ENCODE measurements at regions not wholly inside any gene's neighbourhood (a gene's known extent, or its start where the extent isn't known, plus 50 kb on each side); places are given as distances from the start of the nearest gene placed in this dataset.

DNA sequence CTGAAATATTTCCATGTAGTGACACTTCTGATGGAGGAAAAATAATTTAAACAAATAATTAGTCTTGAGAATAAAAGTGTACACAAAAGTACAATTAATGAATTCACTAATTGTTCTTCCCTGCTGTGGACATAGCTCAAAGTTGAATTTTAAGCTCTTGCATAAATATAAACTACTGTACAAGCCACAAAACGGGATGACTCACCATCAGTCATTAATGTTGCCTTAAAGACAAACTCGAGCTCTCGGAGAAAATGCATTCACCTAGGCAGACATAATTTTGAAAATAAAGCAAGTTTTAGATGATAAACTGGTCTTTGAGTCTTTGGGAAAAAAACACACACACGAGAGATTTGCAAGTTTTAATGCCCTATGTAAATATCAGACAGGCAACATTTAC is 436.4 kb downstream of the ZNF521 start (continued):
- TF ChIP-seq, protein P1, sequence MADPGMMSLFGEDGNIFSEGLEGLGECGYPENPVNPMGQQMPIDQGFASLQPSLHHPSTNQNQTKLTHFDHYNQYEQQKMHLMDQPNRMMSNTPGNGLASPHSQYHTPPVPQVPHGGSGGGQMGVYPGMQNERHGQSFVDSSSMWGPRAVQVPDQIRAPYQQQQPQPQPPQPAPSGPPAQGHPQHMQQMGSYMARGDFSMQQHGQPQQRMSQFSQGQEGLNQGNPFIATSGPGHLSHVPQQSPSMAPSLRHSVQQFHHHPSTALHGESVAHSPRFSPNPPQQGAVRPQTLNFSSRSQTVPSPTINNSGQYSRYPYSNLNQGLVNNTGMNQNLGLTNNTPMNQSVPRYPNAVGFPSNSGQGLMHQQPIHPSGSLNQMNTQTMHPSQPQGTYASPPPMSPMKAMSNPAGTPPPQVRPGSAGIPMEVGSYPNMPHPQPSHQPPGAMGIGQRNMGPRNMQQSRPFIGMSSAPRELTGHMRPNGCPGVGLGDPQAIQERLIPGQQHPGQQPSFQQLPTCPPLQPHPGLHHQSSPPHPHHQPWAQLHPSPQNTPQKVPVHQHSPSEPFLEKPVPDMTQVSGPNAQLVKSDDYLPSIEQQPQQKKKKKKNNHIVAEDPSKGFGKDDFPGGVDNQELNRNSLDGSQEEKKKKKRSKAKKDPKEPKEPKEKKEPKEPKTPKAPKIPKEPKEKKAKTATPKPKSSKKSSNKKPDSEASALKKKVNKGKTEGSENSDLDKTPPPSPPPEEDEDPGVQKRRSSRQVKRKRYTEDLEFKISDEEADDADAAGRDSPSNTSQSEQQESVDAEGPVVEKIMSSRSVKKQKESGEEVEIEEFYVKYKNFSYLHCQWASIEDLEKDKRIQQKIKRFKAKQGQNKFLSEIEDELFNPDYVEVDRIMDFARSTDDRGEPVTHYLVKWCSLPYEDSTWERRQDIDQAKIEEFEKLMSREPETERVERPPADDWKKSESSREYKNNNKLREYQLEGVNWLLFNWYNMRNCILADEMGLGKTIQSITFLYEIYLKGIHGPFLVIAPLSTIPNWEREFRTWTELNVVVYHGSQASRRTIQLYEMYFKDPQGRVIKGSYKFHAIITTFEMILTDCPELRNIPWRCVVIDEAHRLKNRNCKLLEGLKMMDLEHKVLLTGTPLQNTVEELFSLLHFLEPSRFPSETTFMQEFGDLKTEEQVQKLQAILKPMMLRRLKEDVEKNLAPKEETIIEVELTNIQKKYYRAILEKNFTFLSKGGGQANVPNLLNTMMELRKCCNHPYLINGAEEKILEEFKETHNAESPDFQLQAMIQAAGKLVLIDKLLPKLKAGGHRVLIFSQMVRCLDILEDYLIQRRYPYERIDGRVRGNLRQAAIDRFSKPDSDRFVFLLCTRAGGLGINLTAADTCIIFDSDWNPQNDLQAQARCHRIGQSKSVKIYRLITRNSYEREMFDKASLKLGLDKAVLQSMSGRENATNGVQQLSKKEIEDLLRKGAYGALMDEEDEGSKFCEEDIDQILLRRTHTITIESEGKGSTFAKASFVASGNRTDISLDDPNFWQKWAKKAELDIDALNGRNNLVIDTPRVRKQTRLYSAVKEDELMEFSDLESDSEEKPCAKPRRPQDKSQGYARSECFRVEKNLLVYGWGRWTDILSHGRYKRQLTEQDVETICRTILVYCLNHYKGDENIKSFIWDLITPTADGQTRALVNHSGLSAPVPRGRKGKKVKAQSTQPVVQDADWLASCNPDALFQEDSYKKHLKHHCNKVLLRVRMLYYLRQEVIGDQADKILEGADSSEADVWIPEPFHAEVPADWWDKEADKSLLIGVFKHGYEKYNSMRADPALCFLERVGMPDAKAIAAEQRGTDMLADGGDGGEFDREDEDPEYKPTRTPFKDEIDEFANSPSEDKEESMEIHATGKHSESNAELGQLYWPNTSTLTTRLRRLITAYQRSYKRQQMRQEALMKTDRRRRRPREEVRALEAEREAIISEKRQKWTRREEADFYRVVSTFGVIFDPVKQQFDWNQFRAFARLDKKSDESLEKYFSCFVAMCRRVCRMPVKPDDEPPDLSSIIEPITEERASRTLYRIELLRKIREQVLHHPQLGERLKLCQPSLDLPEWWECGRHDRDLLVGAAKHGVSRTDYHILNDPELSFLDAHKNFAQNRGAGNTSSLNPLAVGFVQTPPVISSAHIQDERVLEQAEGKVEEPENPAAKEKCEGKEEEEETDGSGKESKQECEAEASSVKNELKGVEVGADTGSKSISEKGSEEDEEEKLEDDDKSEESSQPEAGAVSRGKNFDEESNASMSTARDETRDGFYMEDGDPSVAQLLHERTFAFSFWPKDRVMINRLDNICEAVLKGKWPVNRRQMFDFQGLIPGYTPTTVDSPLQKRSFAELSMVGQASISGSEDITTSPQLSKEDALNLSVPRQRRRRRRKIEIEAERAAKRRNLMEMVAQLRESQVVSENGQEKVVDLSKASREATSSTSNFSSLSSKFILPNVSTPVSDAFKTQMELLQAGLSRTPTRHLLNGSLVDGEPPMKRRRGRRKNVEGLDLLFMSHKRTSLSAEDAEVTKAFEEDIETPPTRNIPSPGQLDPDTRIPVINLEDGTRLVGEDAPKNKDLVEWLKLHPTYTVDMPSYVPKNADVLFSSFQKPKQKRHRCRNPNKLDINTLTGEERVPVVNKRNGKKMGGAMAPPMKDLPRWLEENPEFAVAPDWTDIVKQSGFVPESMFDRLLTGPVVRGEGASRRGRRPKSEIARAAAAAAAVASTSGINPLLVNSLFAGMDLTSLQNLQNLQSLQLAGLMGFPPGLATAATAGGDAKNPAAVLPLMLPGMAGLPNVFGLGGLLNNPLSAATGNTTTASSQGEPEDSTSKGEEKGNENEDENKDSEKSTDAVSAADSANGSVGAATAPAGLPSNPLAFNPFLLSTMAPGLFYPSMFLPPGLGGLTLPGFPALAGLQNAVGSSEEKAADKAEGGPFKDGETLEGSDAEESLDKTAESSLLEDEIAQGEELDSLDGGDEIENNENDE (IDR thresholded peaks at IDR 0.05; ENCODE audit: insufficient replicate concordance, low read length) = no peak
- TF ChIP-seq KDM4A (IDR thresholded peaks at IDR 0.05; ENCODE audit: low read depth, low read length, severe bottlenecking) (no peak), RXRA (IDR thresholded peaks at IDR 0.05; ENCODE audit: insufficient read depth, low read depth, low read length) (no peak), CHD2 (IDR thresholded peaks at IDR 0.05; ENCODE audit: low read length) (no peak), RAD21 (IDR thresholded peaks at IDR 0.05 in 1 of 2, conservative IDR thresholded peaks at IDR 0.05 in 1 of 2; ENCODE audit: low read depth in 2 of 2, low read length in 2 of 2) (no peak), POU5F1 (IDR thresholded peaks at IDR 0.05; ENCODE audit: low read depth, low read length) (no peak), KDM5A (IDR thresholded peaks at IDR 0.05; ENCODE audit: low read length) (no peak)
- TF ChIP-seq, protein P2, sequence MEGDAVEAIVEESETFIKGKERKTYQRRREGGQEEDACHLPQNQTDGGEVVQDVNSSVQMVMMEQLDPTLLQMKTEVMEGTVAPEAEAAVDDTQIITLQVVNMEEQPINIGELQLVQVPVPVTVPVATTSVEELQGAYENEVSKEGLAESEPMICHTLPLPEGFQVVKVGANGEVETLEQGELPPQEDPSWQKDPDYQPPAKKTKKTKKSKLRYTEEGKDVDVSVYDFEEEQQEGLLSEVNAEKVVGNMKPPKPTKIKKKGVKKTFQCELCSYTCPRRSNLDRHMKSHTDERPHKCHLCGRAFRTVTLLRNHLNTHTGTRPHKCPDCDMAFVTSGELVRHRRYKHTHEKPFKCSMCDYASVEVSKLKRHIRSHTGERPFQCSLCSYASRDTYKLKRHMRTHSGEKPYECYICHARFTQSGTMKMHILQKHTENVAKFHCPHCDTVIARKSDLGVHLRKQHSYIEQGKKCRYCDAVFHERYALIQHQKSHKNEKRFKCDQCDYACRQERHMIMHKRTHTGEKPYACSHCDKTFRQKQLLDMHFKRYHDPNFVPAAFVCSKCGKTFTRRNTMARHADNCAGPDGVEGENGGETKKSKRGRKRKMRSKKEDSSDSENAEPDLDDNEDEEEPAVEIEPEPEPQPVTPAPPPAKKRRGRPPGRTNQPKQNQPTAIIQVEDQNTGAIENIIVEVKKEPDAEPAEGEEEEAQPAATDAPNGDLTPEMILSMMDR (IDR thresholded peaks at IDR 0.05; ENCODE audit: control extremely low read depth in 1 of 3, insufficient read depth in 1 of 3, low read depth in 1 of 3, low read length in 3 of 3) = no peak
- TF ChIP-seq, protein P3, sequence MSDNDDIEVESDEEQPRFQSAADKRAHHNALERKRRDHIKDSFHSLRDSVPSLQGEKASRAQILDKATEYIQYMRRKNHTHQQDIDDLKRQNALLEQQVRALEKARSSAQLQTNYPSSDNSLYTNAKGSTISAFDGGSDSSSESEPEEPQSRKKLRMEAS (IDR thresholded peaks at IDR 0.05) = no peak
